K562 (cell line): ENCODE measurements at regions not wholly inside any gene's neighbourhood (a gene's known extent, or its start where the extent isn't known, plus 50 kb on each side); places are given as distances from the start of the nearest gene placed in this dataset.

Experiments used
- ATAC-seq: fragments of 200-7000 bp; cut with Tn5 transposase; 3 replicates; pipeline ENCODE4 v1.9.1; 2020; ENCODE audit warnings: moderate library complexity
- BruUV-seq: library from RNA; stranded (reverse); fragments of 400-500 nt; replicated peaks from 2 replicates; lab custom pipeline; 2021; lab: Mats Ljungman, UMichigan
- CTCF ChIA-PET: fragments of 300-600 bp; formaldehyde crosslinking; extraction: SDS; loops from one replicate; lab custom pipeline; 2021; ENCODE audit warnings: low intra/inter-chr PET ratio; lab: Yijun Ruan, JAX
- POLR2A ChIA-PET: fragments of 300-600, 350-650 bp; sonication (Branson Sonifier 250); formaldehyde crosslinking; extraction: SDS; loops from one replicate; lab custom pipeline; 2021; ENCODE audit warnings: antibody characterized with exemption, inconsistent platforms; lab: Yijun Ruan, JAX
- DNase-seq, 4 experiments: peaks; one replicate each; pipeline versions ENCODE4 v3.0.0 to v3.0.0-alpha.2; 2011 to 2018; ENCODE audit warnings: low spot score in 3 of 4, mixed read lengths in 3 of 4; ENCODE audit errors: extremely low read depth in 1 of 4
- FAIRE-seq: peaks from 2 replicates; lab custom pipeline; 2011; peaks lifted over from hg19 to GRCh38; lab: Jason Lieb, UNC
- H2AFZ ChIP-seq: 2 replicates; pipeline ENCODE4 v1.6.0; 2011; ENCODE audit warnings: low read depth, low read length, control low read depth, inconsistent platforms
- H3K27ac ChIP-seq: fragments of 200-600 bp; 3 replicates; pipeline ENCODE4 v1.8.0; 2011; ENCODE audit warnings: low read depth, mild to moderate bottlenecking, control low read depth, inconsistent platforms, low read length, moderate library complexity, mixed read lengths; ENCODE audit errors: extremely low read depth
- H3K27me3 ChIP-seq, 2 experiments: fragments of 300-600 bp in 1 of 2; 2 replicates in 1 of 2; 3 replicates in 1 of 2; pipeline versions ENCODE4 v1.6.0 to v1.8.0; 2011; ENCODE audit warnings: inconsistent platforms in 2 of 2, low read length in 2 of 2, mild to moderate bottlenecking in 1 of 2, mixed read lengths in 1 of 2, moderate library complexity in 1 of 2; ENCODE audit not compliant: control insufficient read depth in 2 of 2, insufficient read depth in 2 of 2
- H3K36me3 ChIP-seq: fragments of 300-600 bp; 3 replicates; pipeline ENCODE4 v1.8.0; 2011; ENCODE audit warnings: mild to moderate bottlenecking, low read length, inconsistent platforms; ENCODE audit not compliant: control insufficient read depth, insufficient read depth
- H3K4me1 ChIP-seq, 2 experiments: fragments of 200-600 bp in 1 of 2; replicated peaks in 1 of 2; 2 replicates in 1 of 2; 3 replicates in 1 of 2; pipeline versions ENCODE4 v1.5.1 to v1.8.0; 2011; ENCODE audit warnings: inconsistent platforms in 2 of 2, low read length in 2 of 2, mild to moderate bottlenecking in 1 of 2, mixed read lengths in 1 of 2, moderate library complexity in 1 of 2; ENCODE audit not compliant: control insufficient read depth in 2 of 2, insufficient read depth in 2 of 2
- H3K4me2 ChIP-seq: 2 replicates; pipeline ENCODE4 v1.6.1; 2011; ENCODE audit warnings: low read length, control low read depth, inconsistent platforms, mixed read lengths; ENCODE audit not compliant: insufficient read depth
- H3K4me3 ChIP-seq: fragments of 200-600 bp; sonication (generic), shearing (Covaris generic); 2 replicates; pipeline ENCODE4 v1.5.1; 2016; ENCODE audit warnings: control low read depth, inconsistent platforms
- H3K79me2 ChIP-seq: fragments of 200-600 bp; 3 replicates; pipeline ENCODE4 v1.8.0; 2011; ENCODE audit warnings: low read length, inconsistent platforms; ENCODE audit not compliant: control insufficient read depth, insufficient read depth
- H3K9ac ChIP-seq, 2 experiments: 2 replicates each; pipeline versions ENCODE4 v1.6.0 to v1.6.1; 2011; ENCODE audit warnings: low read depth in 2 of 2, low read length in 2 of 2, control low read depth in 1 of 2, inconsistent platforms in 1 of 2, mild to moderate bottlenecking in 1 of 2, mixed read lengths in 1 of 2; ENCODE audit not compliant: insufficient read depth in 1 of 2
- H3K9me1 ChIP-seq: one replicate; pipeline ENCODE4 v1.6.0; 2011; ENCODE audit warnings: inconsistent platforms, mild to moderate bottlenecking, low read length, moderate library complexity; ENCODE audit not compliant: control insufficient read depth, insufficient read depth
- H3K9me3 ChIP-seq: replicated peaks from 2 replicates; pipeline ENCODE4 v1.5.1; 2011; ENCODE audit warnings: low read depth, low read length, inconsistent platforms; ENCODE audit not compliant: control insufficient read depth, insufficient read depth
- H4K20me1 ChIP-seq: replicated peaks from 2 replicates; pipeline ENCODE4 v1.6.1; 2011; ENCODE audit warnings: low read length, inconsistent platforms, mixed read lengths; ENCODE audit not compliant: control insufficient read depth, insufficient read depth
- ARHGAP35 ChIP-seq: fragments of 450-650 bp; IDR thresholded peaks from 2 replicates; pipeline ENCODE4 v1.6.1; 2018; ENCODE audit not compliant: partially characterized antibody
- E2F1 ChIP-seq: sonication (generic); formaldehyde crosslinking; IDR thresholded peaks from 2 replicates; pipeline ENCODE4 v1.8.1; 2023; ENCODE audit warnings: mild to moderate bottlenecking, missing genetic modification reagents, moderate library complexity
- MAFK ChIP-seq: IDR thresholded peaks from 2 replicates; pipeline ENCODE4 v1.6.1; 2011; ENCODE audit warnings: low read length, improper control_type of control experiment
- NR2C2 ChIP-seq, 2 experiments: fragments of 200-800 bp in 1 of 2; sonication (Bioruptor generic) in 1 of 2; sonication (generic) in 1 of 2; formaldehyde crosslinking in 1 of 2; IDR thresholded peaks; 2 replicates each; pipeline versions ENCODE4 v1.6.1 to v1.8.0; 2016 to 2022; ENCODE audit warnings: mild to moderate bottlenecking in 1 of 2, missing compliant biosample characterization in 1 of 2, missing genetic modification characterization in 1 of 2, missing genetic modification reagents in 1 of 2
- TSC22D4 ChIP-seq: fragments of 450-650 bp; IDR thresholded peaks from 2 replicates; pipeline ENCODE4 v1.6.1; 2016; ENCODE audit warnings: missing genetic modification characterization, missing biosample characterization, control low read depth
- ZNF12 ChIP-seq: sonication (generic); formaldehyde crosslinking; IDR thresholded peaks from 2 replicates; pipeline ENCODE4 v1.4.0; 2020; ENCODE audit warnings: mild to moderate bottlenecking, missing genetic modification reagents
- WGBS: fragments of 100-300 bp; shearing (Covaris generic); methylation state at CpG from one replicate; pipeline ENCODE4 v1.1.6; 2016; ENCODE audit warnings: low coverage, mixed read lengths; ENCODE audit not compliant: insufficient coverage; ENCODE audit errors: missing lambda C conversion rate; 5-methylcytosine and 5-hydroxymethylcytosine counted together
- in situ Hi-C: fragments of 300-500 bp; cut with MboI; formaldehyde crosslinking; loops from 4 replicates; pipeline ENCODE4 v1.15.0; 2018; ENCODE audit warnings: inconsistent platforms, mixed read lengths
- intact Hi-C: fragments of 100-400 bp; cut with micrococcal nuclease; formaldehyde crosslinking; loops from 2 replicates; pipeline ENCODE4 v1.14.2; 2022

- H3K4me3 ChIP-seq = no peak overlapping the region
- ATAC-seq (no peak), FAIRE-seq (no peak), DNase-seq (no peak)
- no peaks in the 10 kb centered on the region for H3K9me1 ChIP-seq
- intact Hi-C loops = no loop called here
- no peaks in the 10 kb centered on the region for H3K79me2 ChIP-seq
- ChIA-PET CTCF (no interaction called here), POLR2A (interaction anchor here (0.8 kb wide), 1 partner anchor 82 kb away, joined by 3 read pairs; no protein-coding TSS in a partner anchor)
- no peak for TF ChIP-seq ARHGAP35
- TF ChIP-seq ZNF12 (CRISPR knock-in tag) = no peak
- TF ChIP-seq MAFK = no peak
- no peak for TF ChIP-seq TSC22D4 (tag)
- TF ChIP-seq NR2C2 (CRISPR knock-in tag; IDR thresholded peaks at IDR 0.05) = no peak
- TF ChIP-seq NR2C2 (tag; IDR thresholded peaks at IDR 0.05) = no peak
- no peak for TF ChIP-seq E2F1
- no peaks in the 10 kb centered on the region for H3K4me1 ChIP-seq
- no TSS peak for BruUV-seq
- no peak overlapping the region for H2AFZ ChIP-seq
- H3K36me3 ChIP-seq = no peaks in the 10 kb centered on the region
- 0% methylated on average over 5 of the region's 5 CpGs for WGBS
- in situ Hi-C loops = no loop called here
- H3K9ac ChIP-seq = no peak overlapping the region
- H4K20me1 ChIP-seq = no peaks in the 10 kb centered on the region
- no peaks in the 10 kb centered on the region for H3K9me3 ChIP-seq
- H3K27ac ChIP-seq = no peak overlapping the region
- H3K4me2 ChIP-seq = no peak overlapping the region
- peaks cover 0 to 6% of the 10 kb centered on the region in 2 experiments; a peak in 1 of 5 replicates for H3K27me3 ChIP-seq
Observed at GRCh38 chr10:8183241-8183704, 128.8 kb downstream of the GATA3 start.
